ENCODE measurements at regions not wholly inside any gene's neighbourhood (a gene's known extent, or its start where the extent isn't known, plus 50 kb on each side); places are given as distances from the start of the nearest gene placed in this dataset.
"Not testable (repeated sequence)": the region's sequence is repeated elsewhere in the genome, so short reads cannot be mapped to it uniquely, and the experiment has no call there.

- no peak for DNase-seq
Observed at GRCh38 chr6:4677011-4677750, 99.0 kb upstream of the CDYL start.

GRCh38 chr6:4676016-4676415 is 100.2 kb upstream of the CDYL start:
- DNase-seq: no peak

- no peak for DNase-seq
Observed at GRCh38 chr6:4675121-4675520, 101.1 kb upstream of the CDYL start.

GRCh38 chr6:4673861-4674260 is 102.3 kb upstream of the CDYL start:
- no peak for DNase-seq

GRCh38 chr6:4672772-4673171 is 103.4 kb upstream of the CDYL start:
- no peak for DNase-seq

GRCh38 chr6:4671587-4672115 is 104.6 kb upstream of the CDYL start:
- no peak for DNase-seq

GRCh38 chr6:4670824-4671409 is 105.3 kb upstream of the CDYL start:
- no peak for DNase-seq

- no peak for DNase-seq
Observed at GRCh38 chr6:4670290-4670689, 105.9 kb upstream of the CDYL start.

- no peak for DNase-seq
Observed at GRCh38 chr6:4668271-4669179, 107.7 kb upstream of the CDYL start.

- DNase-seq: no peak
Observed at GRCh38 chr6:4667591-4667990, 108.6 kb upstream of the CDYL start.

GRCh38 chr6:4666886-4667513 is 109.2 kb upstream of the CDYL start:
- no peak for DNase-seq

GRCh38 chr6:4665489-4666417 is 110.5 kb upstream of the CDYL start:
- DNase-seq: no peak

- no peak for DNase-seq
Observed at GRCh38 chr6:4664911-4665310, 111.3 kb upstream of the CDYL start.

GRCh38 chr6:4664117-4664626 is 112.0 kb upstream of the CDYL start:
- no peak for DNase-seq

- no peak for DNase-seq
Observed at GRCh38 chr6:4662886-4663285, 113.3 kb upstream of the CDYL start.

GRCh38 chr6:4661391-4661790 is 114.8 kb upstream of the CDYL start:
- DNase-seq: no peak

GRCh38 chr6:4660377-4661321 is 115.6 kb upstream of the CDYL start:
- DNase-seq: no peak

GRCh38 chr6:4659719-4660118 is 116.5 kb upstream of the CDYL start:
- DNase-seq: not testable (repeated sequence)

GRCh38 chr6:4658486-4658885 is 117.7 kb upstream of the CDYL start:
- DNase-seq: no peak

- no peak for DNase-seq
Observed at GRCh38 chr6:4656106-4656505, 120.1 kb upstream of the CDYL start.

All from NCI-H1048 (cell line).